HG03354 (cell line): ENCODE measurements at regions not wholly inside any gene's neighbourhood (a gene's known extent, or its start where the extent isn't known, plus 50 kb on each side); places are given as distances from the start of the nearest gene placed in this dataset.
A peak's percentile ranks its signal among the peaks of the same experiment; 100 is the strongest.
"Not testable (repeated sequence)": the region's sequence is repeated elsewhere in the genome, so short reads cannot be mapped to it uniquely, and the experiment has no call there.

Source experiments
- ATAC-seq: cut with Tn5 transposase; IDR thresholded peaks from one replicate; pipeline ENCODE4 v1.9.1; 2021; ENCODE audit warnings: mild to moderate bottlenecking; ENCODE audit not compliant: unreplicated experiment, poor library complexity, severe bottlenecking

GRCh38 chr5:92637960-92638359 is 943.1 kb downstream of the NR2F1-AS1 start:
- no peak for ATAC-seq

- ATAC-seq: no peak
These were observed 943.8 kb downstream of the NR2F1-AS1 start for GRCh38 chr5:92637247-92637646.

DNA sequence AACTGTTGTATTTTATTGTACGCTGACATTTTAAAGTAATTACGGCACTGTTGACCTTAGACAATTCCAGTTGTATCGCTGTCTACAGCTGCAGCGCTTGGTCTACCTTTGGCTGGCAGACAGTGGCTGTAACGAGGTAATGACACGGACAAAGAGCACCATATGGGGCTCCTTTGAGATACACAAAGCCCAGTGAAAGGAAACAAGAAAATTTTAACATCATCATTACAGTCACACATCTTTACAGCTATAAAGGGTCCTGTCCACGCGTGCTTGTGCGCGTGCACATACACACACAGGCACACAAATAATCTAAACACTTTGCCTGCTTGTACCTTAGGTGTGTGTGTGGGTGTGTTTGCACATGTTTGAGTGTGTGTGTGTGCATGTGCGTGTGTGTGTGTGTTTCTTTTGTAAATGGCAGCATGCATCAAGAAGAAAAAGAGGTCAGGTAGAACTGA is 946.0 kb downstream of the NR2F1-AS1 start:
- no peak for ATAC-seq

DNA sequence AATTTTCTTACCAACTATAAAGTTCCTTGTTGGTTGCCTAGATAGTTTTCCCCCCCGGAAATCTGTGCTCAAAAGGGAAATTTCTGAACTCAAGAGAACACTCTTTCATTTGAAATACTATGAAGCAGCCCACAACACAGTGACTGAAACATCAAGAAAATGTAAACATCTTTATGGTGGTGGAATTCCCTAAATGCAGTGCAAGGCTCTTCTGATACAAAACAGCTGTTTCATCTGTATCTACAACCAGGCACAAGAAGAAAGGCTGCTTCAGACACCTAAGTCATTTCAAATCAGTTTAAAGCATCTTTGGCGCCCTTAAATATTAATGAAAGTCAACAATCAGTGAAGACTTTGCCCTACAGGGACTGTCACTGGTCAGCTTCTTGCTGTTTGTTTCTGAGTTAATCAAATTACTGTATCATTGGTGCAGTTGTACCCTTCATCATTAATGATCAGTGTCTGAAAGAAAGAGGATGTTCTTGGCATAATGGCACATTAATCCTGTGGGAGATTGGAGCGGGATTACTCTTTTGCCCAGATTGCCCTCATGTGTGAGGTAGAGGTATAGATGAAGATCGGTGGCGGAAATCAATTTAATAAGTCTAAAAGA is 947.0 kb downstream of the NR2F1-AS1 start:
- no peak for ATAC-seq

- no peak for ATAC-seq
These were observed 947.8 kb downstream of the NR2F1-AS1 start for GRCh38 chr5:92633176-92633575.

DNA sequence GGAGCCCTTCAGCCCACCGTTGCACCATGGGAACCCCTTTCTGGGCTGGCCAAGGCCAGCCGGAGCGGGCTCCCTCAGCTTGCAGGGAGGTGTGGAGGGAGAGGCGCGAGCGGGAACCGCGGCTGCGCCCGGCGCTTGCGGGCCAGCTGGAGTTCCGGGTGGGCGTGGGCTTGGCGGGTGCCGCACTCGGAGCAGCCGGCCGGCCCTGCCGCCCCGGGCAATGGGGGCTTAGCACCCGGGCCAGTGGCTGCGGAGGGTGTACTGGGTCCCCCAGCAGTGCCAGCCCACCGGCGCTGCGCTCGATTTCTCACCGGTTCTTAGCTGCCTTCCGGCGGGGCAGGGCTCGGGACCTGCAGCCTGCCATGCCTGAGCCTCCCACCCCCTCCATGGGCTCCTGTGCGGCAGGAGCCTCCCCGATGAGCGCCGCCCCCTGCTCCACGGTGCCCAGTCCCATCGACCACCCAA is 949.8 kb downstream of the NR2F1-AS1 start:
- ATAC-seq: not testable (repeated sequence)

DNA sequence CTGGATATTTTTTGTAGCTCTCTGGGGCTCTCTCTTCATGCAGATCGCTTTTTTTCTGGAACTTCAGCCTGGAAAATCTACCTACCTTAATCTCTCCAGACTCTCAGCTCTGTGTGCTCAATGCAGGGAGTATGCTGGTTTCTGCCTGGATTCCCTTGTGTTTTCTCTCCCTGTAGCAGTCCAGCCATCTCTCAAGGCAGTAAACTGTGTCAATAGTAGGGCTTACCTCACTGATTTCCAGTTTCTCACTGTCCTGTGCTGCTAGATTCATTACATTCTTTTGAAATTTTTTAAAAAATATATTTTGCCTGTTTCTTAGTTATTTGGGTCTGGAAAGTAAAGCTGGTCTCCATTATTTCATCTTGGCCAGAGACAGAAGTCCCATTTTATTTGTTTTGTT is 951.4 kb downstream of the NR2F1-AS1 start:
- no peak for ATAC-seq

DNA sequence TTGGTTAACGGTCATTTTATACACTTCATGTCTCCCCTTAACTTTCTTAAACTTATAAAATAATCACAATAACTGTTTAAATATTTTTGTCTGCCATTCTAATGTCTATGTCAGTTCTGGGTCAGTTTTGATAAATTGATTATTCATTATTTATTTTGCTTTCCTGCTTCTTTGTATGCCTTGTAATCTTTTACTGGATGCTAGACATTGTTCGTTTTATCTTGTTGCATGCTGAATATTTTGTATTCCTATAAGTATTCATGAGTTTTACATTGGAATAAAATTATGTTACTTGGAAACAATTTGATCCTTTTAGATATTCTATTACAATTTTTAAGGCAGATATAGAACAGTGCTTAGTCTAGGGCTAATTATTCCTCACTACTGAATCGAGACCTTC is 952.0 kb downstream of the NR2F1-AS1 start:
- no peak for ATAC-seq

DNA sequence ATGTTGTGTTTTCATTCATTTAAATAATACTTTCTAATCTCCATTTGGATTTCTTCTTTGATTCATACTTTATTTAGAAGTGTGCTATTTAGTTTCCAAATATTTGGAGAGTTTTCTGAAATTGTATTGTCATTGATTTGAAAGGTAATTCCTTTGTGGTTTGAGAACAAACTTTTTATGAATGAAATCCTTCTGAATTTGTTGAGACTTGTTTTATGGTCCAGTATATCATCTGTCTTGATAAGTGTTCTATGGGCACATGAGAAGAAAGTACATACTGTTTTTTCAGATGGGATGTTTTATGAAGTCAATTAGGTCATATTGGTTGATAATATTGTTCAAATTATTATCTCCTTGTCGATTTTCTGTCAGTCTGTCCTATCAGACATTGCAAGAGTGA is 953.8 kb downstream of the NR2F1-AS1 start:
- no peak for ATAC-seq

DNA sequence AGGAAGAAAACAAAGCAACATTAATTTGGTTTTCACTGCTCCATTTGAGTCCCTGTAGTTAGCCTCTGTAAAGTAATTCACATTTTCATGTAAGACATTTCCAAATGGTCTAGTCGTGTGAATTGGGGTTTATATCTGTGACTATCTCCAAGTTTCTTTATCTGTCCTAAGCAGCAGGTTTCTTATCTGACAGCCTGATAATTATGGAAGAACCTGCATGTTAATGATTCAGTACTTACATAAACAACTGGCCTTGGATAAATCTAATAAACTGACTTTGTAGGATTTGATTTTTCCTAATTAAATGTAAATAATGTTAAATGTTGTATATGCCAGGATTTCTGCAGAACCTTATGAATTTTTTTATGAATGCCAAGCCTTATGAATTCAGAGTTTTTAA is 964.9 kb downstream of the NR2F1-AS1 start:
- no peak for ATAC-seq

DNA sequence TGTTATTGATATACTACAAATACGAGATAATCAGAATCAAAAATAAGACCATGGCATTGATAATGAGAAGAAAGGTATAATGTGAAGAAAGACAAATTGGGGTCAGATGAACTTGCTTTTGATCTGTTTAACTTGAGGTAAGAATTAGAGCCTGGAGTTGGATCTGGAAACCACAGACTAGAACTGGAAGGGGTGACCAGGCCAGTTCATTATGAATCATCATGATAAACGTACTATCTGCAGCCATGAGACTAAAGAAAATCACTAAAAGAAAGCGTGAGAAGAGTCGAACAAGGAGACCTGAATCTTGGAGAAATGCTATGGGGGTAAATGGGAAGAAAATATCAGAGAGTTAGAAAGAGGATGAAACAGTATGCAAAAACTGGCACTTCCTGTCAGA is 967.5 kb downstream of the NR2F1-AS1 start:
- no peak for ATAC-seq

GRCh38 chr5:92610435-92610834 is 970.6 kb downstream of the NR2F1-AS1 start:
- not testable (repeated sequence) for ATAC-seq

GRCh38 chr5:92605591-92605990 is 975.4 kb downstream of the NR2F1-AS1 start:
- no peak for ATAC-seq

- ATAC-seq: no peak
These were observed 981.7 kb downstream of the NR2F1-AS1 start for GRCh38 chr5:92599217-92599810.

- no peak for ATAC-seq
These were observed 987.0 kb downstream of the NR2F1-AS1 start for GRCh38 chr5:92594031-92594430.

DNA sequence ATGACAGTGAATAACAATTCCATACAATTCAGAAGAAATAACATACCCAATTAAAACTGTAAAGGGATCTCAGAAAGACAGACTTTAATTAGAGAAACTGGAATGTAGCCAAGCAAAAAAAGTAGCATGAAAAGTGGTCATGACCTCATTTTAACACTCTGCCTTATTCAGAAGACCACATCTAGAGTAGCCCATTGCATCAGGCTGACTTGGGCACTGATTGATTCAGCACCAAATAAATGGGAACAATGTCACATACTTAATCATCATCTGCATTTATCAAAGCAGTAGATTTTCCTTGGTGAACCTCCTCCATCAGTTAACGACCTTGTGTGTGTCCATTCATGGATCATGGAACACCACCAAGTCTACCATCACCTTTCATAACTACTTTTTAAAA is 992.1 kb downstream of the NR2F1-AS1 start:
- no peak for ATAC-seq

- no peak for ATAC-seq
These were observed 999.3 kb downstream of the NR2F1-AS1 start for GRCh38 chr5:92581690-92582089.

DNA sequence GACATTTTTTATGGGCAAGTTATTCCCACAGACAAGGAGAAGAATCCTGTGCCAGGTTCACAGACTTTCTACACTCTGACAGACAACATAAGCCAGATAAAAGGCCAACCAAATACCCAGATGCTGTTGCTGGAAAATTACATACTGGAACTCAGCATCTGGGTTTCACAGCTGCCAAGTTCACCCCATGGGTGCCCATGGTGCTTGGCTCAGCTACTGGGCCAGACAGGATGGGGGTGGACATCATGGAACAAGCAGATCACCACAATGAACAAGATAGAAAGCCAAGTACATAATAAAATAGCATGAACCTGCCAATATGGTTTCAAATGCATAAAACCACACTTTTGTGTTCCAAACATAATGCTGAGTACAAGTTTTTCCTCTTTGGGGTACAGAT is 999.8 kb downstream of the NR2F1-AS1 start:
- no peak for ATAC-seq

- no peak for ATAC-seq
These were observed 1000.2 kb downstream of the NR2F1-AS1 start for GRCh38 chr5:92580814-92581213.

DNA sequence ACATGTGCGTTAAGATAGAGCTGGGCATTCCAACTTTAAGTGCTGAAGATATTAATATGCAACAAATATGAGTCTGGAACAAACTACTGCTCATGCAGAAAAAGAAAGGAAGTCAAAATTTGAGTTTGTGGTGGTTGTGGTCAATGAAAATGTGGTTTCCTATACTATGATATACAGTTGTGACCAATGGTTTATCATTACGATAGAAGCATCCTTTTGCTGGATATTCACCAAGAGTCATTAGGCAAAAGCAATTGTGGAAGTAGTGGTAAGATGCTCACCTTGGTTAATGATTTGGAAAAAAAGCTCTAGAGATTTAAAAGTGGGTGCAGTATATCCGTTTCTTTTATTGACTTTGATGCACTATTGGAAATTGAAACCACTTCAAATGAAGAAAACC is 1007.0 kb downstream of the NR2F1-AS1 start:
- ATAC-seq: peak; percentile 86

GRCh38 chr5:92568522-92568921 is 1012.5 kb downstream of the NR2F1-AS1 start:
- no peak for ATAC-seq
